HG03103 (cell line): ENCODE measurements at regions not wholly inside any gene's neighbourhood (a gene's known extent, or its start where the extent isn't known, plus 50 kb on each side); places are given as distances from the start of the nearest gene placed in this dataset.
"Not testable (repeated sequence)": the region's sequence is repeated elsewhere in the genome, so short reads cannot be mapped to it uniquely, and the experiment has no call there.

Experiments used
- ATAC-seq: cut with Tn5 transposase; IDR thresholded peaks from one replicate; pipeline ENCODE4 v1.9.1; 2021; ENCODE audit warnings: low read depth; ENCODE audit not compliant: unreplicated experiment

DNA sequence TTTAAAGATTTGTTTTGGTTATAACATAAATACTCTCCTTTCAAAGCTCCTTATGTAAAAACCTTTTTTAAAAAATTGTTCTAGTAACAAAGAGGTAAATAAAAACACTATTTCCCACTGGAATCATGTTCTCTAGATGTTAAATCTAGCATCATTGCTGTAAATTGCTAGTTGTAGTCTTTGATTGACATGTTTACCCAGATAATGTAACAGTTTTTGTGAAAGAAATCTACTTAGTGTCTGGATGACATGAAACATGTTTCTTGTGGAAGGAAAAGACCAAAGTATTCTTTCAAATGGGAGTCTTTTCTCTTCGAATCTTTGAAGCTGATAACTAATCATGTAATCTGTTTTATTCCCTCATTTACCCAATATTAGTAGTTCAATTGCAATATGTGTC is 1565.9 kb upstream of the WWC1 start:
- ATAC-seq, result no peak

DNA sequence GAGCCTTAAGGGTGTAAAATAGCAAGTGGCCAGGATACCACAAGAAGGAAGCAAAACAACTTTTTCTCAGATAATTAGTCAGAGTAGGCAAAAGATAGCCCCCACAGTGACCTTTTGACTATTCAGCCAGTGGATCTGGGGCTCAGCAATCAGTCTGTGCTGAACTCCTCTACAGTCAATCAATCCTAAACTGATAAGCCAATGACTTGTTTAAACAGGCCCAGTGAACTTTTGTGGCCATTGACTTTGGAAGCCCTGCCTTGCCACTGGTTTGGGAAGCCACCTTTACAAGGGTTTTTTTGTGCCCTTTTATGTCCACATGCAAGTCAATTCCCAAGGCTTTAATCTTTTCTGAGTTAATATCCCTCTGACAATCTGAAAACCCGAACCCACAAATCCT is 1565.0 kb upstream of the WWC1 start:
- no peak for ATAC-seq

DNA sequence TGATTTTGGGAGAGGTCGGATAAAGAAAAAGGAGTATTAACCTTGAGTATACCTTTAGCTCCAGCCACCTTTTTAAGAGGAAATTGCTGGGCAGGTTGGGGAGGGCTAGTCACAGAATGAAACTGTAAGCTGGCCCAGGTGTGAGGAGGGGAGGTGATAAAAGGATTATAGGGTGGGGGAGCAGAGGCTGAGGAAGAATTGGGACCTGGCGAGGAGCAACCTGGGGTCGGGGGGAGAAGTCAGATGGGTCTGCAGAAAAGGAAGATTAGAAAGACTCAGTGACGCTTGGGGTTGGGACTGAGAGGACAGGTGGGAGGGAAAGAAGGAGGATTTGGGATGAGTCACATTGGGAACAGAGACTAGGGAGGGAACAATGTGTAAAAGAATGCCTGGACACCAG is 1548.5 kb upstream of the WWC1 start:
- not testable (repeated sequence) for ATAC-seq

DNA sequence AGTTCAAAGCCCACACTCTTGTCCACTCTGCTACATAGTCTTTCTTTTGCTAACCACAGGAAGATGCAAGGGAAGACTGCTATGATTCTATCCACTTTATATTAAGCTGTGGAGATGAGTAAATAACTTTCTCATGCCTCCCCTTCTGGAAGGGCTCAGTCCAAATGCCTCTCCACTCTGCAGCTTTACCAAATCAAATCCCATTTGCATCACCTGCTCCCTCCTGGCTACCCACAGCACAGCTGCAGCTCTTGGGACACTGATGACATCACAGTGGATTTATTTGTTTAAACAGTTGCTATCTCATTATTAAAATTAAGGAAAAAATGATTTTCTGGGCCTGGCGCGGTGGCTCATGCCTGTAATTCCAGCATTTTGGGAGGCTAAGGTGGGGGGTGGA is 1544.9 kb upstream of the WWC1 start:
- no peak for ATAC-seq

DNA sequence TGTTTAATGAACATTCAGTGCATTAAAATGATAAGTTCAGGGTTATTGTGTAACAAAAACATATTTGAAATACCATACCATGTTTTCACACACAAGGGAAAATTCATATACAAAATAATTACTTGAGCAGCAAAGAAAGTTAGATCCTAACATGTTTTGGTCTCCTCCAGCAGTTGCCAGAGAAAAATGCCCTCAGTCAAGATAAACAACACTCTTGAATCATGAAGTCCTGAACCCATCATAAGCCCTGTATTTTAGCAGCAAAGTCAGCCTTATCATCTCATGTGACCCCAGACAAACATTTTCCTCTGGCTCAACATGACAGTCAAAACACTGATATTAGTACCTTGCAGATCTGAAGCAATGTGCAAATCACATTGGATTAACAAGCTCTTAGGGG is 1541.1 kb upstream of the WWC1 start:
- no peak for ATAC-seq

DNA sequence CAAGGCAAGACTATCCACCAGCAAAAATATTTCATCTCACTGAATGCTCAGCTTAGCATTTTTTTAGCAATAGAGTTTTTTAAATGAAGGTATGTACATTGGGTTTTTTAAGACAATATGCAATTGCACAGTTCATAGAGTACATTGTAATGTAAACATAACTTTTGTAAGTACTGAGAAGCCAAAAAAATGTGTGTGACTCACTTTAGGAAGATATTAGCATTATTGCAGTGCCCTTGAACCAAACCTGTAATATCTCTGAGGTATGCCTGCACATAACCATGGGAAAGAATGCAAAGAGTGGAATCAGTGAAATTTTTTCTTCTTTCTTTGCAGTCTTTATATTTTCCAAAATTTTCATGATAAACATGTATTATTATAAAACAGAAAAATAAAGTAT is 1533.3 kb upstream of the WWC1 start:
- ATAC-seq, result no peak

DNA sequence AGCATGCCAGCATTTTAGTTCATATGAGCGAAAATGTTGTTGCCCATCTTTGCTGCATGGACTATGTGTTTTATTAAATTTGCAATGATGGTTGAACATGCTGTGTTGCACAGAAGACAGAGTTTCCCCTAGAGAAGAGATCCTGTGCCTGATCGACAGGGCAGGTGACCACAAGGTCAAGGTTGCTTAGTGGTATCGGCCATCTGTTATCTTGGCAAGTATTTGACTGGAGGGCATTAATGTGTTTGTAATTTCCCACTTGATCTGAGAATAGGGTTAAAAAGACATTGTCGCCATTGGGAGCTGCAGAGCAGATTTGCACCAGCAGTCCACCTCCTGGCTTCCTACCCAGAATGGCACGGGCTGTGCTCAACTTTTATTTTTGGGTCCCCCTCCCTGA is 1523.6 kb upstream of the WWC1 start:
- ATAC-seq, result no peak

DNA sequence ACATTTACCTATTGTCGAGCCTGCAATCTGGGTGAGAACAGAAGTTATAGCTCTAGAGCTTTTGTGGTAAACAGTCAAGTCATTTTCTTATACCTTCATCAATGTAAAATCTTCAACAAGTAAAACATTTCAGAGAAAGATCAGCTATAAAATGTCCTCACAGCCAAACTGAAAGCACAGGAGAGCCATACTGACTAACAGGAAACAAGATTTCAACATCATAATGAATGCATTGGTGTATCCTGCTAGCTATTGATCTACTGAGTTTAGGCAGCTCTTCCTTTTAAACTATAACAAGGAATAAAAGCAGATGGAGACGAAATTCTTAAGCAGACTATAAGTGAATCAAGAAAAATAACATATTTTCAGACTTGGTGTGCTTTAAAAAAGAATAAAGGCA is 1522.9 kb upstream of the WWC1 start:
- no peak for ATAC-seq

DNA sequence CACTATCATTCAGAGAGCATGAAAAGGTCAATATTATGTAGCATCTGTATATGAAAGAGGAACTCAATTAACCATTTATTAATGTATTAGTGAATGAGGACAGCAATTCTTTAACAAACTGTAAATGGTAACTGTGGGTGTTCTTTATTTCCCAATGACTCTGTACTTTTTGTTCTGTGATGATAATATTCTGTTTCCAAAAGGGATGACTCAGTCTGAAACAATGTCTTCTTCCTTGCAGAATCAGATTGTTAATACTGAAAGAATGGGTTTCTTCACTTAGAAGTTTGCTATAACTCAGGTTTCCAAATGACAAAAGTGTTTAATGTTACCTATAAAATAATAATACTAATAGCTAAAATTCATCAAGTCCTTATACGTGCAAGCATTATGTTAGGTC is 1518.7 kb upstream of the WWC1 start:
- no peak for ATAC-seq

DNA sequence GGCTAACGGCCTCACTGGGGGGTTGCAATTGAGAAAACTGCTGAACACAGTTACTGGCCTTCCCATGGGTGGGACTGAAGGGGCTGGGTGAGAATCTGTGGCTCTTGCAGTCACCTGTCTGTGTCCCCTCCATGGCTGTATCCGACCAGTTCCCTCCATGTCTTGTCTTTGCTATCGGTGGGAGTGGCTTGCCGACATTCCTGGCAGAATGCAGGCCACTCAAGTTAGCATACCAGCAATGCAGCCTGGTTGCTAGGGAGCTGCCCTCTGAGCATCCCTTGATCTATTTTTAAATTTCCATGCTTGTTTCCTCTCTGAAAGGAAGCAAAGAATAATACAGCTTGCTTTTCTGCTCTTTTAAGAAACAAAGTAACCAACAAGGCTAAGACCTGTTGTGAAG is 1509.7 kb upstream of the WWC1 start:
- no peak for ATAC-seq

DNA sequence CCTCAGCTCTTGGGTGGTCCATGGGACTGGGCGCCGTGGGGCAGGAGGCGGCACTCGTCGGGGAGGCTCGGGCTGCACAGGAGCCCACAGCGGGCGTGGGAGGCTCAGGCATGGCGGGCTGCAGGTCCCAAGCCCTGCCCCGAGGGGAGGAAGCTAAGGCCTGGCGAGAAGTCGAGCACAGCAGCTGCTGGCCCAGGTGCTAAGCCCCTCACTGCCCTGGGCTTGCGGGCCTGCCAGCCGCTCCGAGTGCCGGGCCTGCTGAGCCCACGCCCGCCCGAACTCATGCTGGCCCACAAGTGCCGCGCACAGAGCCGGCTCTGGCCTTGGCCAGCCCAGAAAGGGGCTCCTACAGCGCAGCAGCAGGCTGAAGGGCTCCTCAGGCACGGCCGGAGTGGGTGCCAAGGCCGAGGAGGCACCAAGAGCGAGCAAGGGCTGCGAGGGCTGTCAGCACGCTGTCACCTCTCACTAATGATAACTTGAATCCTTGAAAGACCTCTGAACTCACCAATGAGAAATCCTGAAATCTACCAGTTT is 1506.8 kb upstream of the WWC1 start:
- ATAC-seq, result no peak

DNA sequence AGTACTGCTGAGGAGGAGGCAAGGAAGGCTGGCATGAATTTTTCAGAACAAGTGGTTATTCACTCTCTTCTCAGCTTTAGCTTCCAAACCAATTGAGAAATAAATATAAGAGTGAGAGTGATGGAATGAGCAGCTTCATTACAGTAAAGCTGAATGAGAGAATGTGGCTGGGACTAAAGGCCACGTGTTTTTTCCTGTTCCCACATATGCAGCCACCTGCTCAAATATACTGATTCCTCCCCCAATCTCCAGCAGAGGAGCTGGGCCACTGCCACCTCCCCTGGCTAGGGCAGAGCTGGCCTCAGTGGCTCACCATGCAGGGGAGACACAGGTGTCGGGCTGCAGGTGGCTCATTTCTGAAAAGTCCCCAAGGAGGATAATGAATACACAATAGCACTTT is 1505.3 kb upstream of the WWC1 start:
- no peak for ATAC-seq

DNA sequence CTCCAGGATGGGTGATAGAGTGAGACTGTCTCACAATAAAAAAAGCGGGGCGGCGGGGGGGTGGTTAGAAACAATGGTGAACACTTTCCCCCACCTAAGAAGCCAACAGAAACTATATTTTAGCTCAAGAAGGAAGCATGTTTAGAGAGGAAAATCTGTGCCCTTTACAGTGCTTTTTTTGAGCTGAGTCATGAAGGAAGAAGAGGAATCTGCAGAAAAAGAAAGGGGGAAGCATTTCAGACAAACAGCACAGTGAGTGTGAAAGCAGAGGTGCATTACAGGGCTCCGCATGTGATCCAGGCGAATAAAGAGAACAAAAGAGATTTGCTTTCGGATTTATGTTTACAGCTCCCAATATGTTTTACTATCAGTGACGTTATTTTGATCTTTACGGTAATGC is 1504.6 kb upstream of the WWC1 start:
- no peak for ATAC-seq

DNA sequence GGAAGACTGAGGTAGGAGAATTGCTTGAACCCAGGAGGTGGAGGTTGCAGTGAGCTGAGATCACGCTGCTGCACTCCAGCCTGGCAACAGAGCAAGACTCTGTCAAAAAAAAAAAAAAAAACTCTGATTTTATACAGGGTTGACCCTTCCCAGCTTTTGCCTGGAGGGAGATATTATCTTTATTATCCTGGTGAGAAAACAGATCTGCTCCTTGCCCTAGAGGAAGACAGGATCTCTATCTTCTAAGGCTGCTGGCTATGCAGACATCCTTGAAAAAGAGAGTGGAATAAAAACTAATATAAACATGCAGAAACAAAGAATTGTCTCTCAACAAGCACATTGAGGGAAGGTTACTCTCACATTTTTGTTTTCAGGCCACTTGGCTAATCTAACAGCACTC is 1503.4 kb upstream of the WWC1 start:
- no peak for ATAC-seq

DNA sequence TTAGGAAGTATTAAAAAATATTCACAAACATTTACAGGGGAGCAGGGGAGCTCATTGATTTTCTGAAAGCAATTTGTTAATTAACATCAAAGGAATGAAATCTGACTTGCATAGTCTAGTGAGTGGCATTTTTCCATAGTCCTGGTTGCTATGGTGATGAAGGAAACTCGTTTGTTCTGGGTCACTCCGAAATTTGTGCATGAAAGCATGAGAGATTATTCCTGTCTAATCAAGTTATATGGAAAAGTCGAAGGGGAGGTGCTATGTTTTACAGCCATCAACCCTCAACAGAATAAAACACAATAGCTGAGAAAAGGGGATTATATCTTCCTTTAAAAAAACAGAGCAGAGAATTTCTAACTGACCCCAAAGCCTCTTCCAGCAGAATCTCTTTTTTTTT is 1495.7 kb upstream of the WWC1 start:
- no peak for ATAC-seq

DNA sequence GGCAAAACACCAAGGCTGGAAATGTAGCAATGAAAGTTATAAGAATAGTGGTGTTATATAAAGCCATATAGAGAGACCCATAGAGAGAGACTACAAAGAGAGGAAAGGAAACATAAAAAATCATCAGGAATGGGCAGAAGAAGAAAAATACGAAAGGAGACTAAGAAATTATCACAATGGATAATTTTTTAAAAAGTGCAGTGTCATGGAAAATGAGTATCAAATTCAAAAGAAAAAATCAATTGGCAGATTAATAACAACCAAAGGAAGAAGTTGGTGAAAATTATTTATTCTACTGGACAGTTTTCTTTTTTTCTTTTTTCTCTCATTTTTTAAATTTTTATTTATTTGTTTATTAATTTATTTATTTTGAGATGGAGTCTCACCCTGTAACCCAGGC is 1488.4 kb upstream of the WWC1 start:
- ATAC-seq, result no peak

DNA sequence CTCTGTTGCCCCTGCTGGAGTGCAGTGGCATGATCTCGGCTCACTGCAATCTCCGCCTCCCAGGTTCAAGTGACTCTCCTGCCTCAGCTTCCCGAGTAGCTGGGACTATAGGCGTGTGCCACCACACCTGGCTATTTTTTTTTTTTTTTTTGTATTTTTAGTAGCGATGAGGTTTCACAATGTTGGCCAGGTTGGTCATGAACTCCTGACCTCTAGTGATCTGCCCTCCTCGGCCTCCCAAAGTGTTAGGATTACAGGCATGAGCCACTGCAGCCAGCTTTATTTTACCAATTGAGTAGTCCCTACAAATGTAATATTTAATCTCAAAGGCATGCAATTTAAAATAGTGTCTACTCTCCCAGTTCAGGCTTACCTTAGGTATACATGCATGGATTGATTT is 1487.2 kb upstream of the WWC1 start:
- not testable (repeated sequence) for ATAC-seq

DNA sequence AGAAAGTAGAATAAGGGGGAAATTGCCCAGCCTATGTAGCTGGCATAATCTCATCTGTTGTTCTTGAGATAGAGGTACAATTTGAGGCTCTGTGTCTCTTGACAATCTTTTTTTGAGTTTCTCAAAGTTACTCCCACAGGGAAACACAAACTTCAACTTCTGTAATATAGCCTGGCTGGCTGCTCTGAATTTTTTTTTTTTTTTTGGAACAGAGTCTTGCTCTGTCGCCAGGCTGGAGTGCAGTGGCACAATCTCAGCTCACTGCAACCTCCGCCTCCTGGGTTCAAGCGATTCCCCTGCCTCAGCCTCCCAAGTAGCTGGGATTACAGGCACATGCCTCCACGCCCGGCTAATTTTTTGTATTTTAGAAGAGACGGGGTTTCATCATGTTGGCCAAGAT is 1486.8 kb upstream of the WWC1 start:
- ATAC-seq, result not testable (repeated sequence)

DNA sequence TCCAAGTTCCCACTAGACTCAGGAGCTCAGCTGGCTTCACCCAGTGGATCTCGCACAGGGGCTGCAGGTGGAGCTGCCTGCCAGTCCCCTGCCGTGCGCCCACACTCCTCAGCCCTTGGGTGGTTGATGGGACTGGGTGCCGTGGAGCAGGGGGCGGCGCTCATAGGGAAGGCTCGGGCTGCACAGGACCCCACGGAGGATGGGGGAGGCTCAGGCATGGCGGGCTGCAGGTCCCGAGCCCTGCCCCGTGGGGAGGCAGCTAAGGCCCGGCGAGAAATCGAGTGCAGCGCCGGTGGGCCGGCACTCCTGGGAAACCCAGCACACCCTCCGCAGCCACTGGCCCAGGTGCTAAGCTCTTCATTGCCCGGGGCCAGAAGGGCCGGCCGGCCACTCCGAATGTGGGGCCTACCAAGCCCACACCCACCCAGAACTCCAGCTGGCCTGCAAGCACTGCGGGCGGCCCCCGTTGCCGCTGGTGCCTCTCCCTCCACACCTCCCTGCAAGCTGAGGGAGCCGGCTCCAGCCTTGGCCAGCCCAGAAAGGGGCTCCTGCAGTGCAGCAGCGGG is 1481.3 kb upstream of the WWC1 start:
- not testable (repeated sequence) for ATAC-seq

DNA sequence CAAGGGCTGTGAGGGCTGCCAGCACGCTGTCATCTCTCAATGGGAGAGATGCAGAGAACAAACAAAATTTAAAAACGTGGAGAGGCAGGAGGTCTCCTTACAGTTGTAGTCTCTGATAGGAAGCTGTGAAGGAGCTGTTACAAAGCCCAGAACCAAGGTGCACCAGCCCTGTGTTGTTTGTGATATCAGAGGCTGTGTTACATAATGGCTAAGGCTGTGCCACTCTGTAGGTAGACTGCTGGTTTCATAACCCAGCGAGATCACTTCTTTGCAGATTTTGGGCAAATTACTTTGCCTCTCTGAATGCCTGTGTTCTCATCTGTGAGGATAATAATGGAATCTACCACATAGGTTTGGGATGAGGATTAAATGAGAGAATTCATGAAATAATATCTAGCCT is 1480.7 kb upstream of the WWC1 start:
- ATAC-seq, result no peak

DNA sequence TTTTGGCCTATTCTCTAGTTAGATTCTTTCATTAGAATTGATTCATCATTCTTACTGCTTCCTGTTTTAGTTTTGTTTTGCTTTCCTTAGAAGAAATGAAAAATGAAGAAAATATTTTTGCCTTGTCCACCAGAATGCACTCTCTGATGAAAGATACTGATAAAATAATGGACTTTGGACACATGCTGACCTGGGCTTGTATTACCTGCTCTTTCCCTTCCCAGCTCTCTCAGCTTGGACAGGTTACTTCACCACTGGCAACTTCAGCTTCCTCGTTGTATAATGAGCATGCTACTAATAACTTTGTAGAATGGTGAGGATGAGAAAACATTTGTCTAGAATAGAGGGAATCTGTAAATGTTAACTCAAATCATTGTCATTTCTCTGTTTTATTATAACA is 1468.1 kb upstream of the WWC1 start:
- ATAC-seq, result no peak

DNA sequence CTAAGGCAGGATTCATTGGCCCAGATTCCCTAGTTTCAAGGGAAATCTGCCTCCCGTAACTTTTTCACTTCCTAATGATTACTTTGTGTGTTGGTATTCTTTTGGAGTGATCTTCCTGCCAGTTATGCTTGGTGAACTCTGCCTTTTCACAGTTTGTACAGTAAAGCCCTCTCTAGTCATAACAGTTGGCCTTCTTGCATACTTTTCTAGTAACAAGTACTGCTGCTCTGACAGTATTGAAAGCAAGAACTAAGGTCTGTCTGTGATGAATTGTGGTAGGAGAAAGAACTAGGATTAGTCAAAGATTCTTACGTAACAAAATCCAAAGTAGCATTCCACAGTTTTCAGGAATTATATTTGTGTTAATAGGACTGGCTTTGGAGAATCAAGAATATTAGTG is 1457.2 kb upstream of the WWC1 start:
- ATAC-seq, result no peak

DNA sequence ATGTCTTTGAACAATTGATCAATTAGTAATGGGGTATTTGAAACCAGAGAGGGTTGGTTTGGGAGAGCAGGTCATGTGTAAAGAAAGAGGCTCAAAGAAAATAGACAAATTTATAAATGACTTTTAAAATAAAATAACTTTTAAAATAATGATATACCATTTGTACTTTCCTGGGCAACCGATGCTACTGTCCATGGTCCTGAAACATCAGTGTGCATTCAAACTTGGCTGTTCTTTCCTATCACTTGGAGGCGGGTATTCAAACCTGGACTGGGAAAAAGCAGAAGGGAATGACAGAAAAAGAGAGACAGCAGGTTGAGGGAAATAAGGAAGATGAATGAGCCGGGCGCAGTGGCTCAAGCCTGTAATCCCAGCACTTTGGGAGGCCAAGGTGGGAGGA is 1446.4 kb upstream of the WWC1 start:
- no peak for ATAC-seq
